GM13977 (cell line): ENCODE measurements at regions not wholly inside any gene's neighbourhood (a gene's known extent, or its start where the extent isn't known, plus 50 kb on each side); places are given as distances from the start of the nearest gene placed in this dataset.

ENCODE experiments used
- DNase-seq: peaks from one replicate; pipeline ENCODE4 v3.0.0; 2012; ENCODE audit warnings: low spot score
- in situ Hi-C: fragments of 300-500 bp; cut with MboI; formaldehyde crosslinking; loops from one replicate; pipeline ENCODE4 v1.12.0; 2022; ENCODE audit warnings: low sequenced_read_pairs, low pct_unique_long_range_greater_than_20kb, mixed read lengths, inconsistent platforms; ENCODE audit not compliant: unreplicated experiment
- TF ChIP-seq, protein P1 (sequence below): IDR thresholded peaks from 2 replicates; pipeline ENCODE4 v1.5.1; 2012; ENCODE audit warnings: mild to moderate bottlenecking, control low read depth; ENCODE audit not compliant: insufficient read depth; ENCODE audit errors: extremely low read depth, missing control alignments

- no peak for DNase-seq
- TF ChIP-seq, protein P1, sequence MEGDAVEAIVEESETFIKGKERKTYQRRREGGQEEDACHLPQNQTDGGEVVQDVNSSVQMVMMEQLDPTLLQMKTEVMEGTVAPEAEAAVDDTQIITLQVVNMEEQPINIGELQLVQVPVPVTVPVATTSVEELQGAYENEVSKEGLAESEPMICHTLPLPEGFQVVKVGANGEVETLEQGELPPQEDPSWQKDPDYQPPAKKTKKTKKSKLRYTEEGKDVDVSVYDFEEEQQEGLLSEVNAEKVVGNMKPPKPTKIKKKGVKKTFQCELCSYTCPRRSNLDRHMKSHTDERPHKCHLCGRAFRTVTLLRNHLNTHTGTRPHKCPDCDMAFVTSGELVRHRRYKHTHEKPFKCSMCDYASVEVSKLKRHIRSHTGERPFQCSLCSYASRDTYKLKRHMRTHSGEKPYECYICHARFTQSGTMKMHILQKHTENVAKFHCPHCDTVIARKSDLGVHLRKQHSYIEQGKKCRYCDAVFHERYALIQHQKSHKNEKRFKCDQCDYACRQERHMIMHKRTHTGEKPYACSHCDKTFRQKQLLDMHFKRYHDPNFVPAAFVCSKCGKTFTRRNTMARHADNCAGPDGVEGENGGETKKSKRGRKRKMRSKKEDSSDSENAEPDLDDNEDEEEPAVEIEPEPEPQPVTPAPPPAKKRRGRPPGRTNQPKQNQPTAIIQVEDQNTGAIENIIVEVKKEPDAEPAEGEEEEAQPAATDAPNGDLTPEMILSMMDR = no peak
- in situ Hi-C loops = no loop called here
Measured at GRCh38 chr9:78882481-78882880, 585.6 kb downstream of the PSAT1 start.

- in situ Hi-C loops = no loop called here
- DNase-seq = no peak
- TF ChIP-seq, protein P1 = no peak
Measured at GRCh38 chr9:78884611-78885150, 587.8 kb downstream of the PSAT1 start.

GRCh38 chr9:78892182-78892581, 595.3 kb downstream of the PSAT1 start:
- no peak for DNase-seq
- in situ Hi-C loops = no loop called here
- TF ChIP-seq, protein P1 = no peak

DNA sequence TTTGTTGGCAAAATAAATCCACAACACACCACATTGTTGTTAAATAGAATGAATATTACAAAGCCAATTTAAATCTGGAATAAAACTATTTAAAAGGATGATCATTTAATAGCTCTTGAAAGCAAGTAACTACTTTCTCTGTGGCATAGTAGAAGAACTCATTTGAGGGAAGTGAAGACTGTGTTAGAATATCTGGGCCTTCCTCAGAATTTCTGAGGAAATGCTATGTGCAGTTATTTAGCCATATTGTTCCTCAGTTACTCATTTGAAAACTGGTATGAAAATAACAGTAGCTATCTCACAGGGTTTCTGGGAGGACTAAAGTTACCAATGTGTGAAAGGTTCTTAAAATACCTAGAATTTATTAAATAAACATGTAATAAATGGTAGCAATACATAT, 595.8 kb downstream of the PSAT1 start:
- TF ChIP-seq, protein P1 = no peak
- no peak for DNase-seq
- in situ Hi-C loops = no loop called here

DNA sequence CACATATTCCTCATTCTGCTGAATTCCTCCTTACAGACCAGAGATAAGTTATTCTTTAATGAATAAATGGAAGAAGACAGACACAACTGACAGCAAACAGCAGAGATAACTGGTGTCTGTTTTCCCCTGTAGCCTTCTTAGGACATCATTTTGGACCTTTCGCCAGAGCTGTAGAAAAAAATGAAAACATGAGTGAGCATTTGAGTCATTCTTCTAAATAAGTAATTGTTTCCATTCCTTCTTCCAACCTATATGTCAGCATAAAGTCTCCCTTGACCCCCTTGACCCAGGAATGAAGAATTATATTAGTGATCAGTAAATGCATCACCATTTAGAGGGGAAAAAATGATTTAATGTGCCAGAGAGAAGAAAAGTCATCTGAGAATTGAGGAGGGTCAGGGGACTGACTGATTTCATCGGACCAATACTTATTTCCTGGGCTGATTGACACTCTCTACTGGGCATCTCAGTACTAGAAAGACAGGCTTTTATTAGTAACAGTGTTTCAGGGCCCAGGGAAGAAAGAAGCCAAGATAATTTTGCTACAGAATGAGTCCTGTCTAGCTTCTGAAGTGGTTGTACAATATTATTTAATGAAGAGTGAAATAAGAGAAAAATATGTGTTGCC, 597.0 kb downstream of the PSAT1 start:
- no peak for DNase-seq
- in situ Hi-C loops = no loop called here
- TF ChIP-seq, protein P1 = no peak

DNA sequence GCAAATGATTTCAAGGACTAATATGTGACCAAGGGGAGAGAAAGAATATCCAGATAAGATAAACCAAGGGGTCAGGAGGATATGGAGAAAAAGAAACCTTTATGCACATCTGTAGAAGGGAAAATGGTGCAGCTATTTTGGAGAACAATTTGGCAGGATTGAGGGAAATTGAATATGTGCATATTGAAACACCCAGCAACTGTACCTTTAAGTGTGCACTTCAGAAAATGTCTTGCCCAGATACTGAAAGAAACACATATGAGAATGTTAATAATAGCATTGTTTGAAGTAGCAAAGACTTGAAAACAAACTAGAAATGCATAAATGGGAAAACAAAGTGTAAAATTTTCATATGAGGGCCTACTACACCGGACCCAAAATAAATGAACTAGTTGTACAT, 599.6 kb downstream of the PSAT1 start:
- in situ Hi-C loops = no loop called here
- TF ChIP-seq, protein P1 = no peak
- DNase-seq = no peak

DNA sequence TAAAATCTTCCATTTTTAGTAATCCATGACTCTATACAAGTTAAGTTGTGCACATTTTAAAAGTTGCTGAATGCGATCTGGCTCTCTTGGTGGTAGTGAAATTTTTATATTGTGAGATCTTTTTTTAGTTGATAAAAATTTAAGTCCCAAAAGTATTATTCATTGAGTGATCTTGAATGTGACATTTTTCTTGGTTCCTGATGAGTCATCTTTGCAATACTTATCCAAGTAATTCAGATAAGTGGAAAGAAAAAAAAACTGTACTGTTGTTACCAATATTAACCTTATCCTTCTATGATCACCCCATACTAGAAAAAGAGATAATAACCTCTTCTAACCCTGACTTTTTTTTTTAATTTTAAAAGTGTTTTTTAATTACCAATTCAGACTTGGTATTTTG, 601.3 kb downstream of the PSAT1 start:
- no peak for DNase-seq
- TF ChIP-seq, protein P1 = no peak
- in situ Hi-C loops = no loop called here
